A549 (cell line): ENCODE measurements at regions not wholly inside any gene's neighbourhood (a gene's known extent, or its start where the extent isn't known, plus 50 kb on each side); places are given as distances from the start of the nearest gene placed in this dataset.

ENCODE experiments used
- BHLHE40 ChIP-seq: IDR thresholded peaks from 2 replicates; pipeline ENCODE4 v1.6.1; 2012; ENCODE audit warnings: low read depth, low read length, inconsistent platforms
- CBX2 ChIP-seq: fragments of 200-600 bp; sonication (generic); IDR thresholded peaks from 2 replicates; pipeline ENCODE4 v1.6.1; 2016; ENCODE audit warnings: low read depth, mild to moderate bottlenecking, borderline replicate concordance
- CTCF ChIP-seq: fragments of >200 bp; sonication (Bioruptor Twin); formaldehyde crosslinking; IDR thresholded peaks from 3 replicates; pipeline ENCODE4 v1.5.1; 2016
- EP300 ChIP-seq, 2 experiments: fragments of >200 bp; sonication (Bioruptor Twin); formaldehyde crosslinking; IDR thresholded peaks; 2 replicates in 1 of 2; 3 replicates in 1 of 2; pipeline ENCODE4 v1.6.1; 2016 to 2017
- ESRRA ChIP-seq: fragments of 150-350 bp; IDR thresholded peaks from 2 replicates; pipeline ENCODE4 v1.6.1; 2014; ENCODE audit warnings: mild to moderate bottlenecking, low read length, borderline replicate concordance
- HDAC2 ChIP-seq: fragments of 200-600 bp; sonication (generic); IDR thresholded peaks from 2 replicates; pipeline ENCODE4 v1.6.1; 2016
- MAX ChIP-seq: IDR thresholded peaks from 2 replicates; pipeline ENCODE4 v1.6.1; 2012
- MYC ChIP-seq: IDR thresholded peaks from 2 replicates; pipeline ENCODE4 v1.6.1; 2012; ENCODE audit warnings: mild to moderate bottlenecking, inconsistent platforms, low read length, improper control_type of control experiment, borderline replicate concordance
- POLR2A ChIP-seq: IDR thresholded peaks from 2 replicates; pipeline ENCODE4 v1.6.1; 2012; ENCODE audit warnings: mild to moderate bottlenecking, low read length
- RAD21 ChIP-seq, 2 experiments: fragments of >200 bp in 1 of 2; sonication (Bioruptor Twin) in 1 of 2; formaldehyde crosslinking in 1 of 2; IDR thresholded peaks in 1 of 2; conservative IDR thresholded peaks in 1 of 2; 2 replicates in 1 of 2; 3 replicates in 1 of 2; pipeline ENCODE4 v1.6.1; 2012 to 2018; ENCODE audit warnings: inconsistent platforms in 1 of 2
- SMC3 ChIP-seq: fragments of >200 bp; sonication (Bioruptor Twin); formaldehyde crosslinking; IDR thresholded peaks from 3 replicates; pipeline ENCODE4 v1.6.1; 2018; ENCODE audit warnings: inconsistent platforms
- TF ChIP-seq, protein P1 (sequence below): fragments of 200-600 bp; sonication (generic); IDR thresholded peaks from 2 replicates; pipeline ENCODE4 v1.6.1; 2016; ENCODE audit warnings: antibody characterized with exemption, mild to moderate bottlenecking, moderate library complexity

- no peak for TF ChIP-seq ESRRA
- TF ChIP-seq MAX, result no peak
- TF ChIP-seq CTCF, result no peak
- TF ChIP-seq POLR2A, result no peak
- TF ChIP-seq EP300 (IDR thresholded peaks at IDR 0.05), result no peak
- no peak for TF ChIP-seq RAD21 (conservative IDR thresholded peaks at IDR 0.05 in 1 of 2, IDR thresholded peaks at IDR 0.05 in 1 of 2)
- TF ChIP-seq, protein P1, sequence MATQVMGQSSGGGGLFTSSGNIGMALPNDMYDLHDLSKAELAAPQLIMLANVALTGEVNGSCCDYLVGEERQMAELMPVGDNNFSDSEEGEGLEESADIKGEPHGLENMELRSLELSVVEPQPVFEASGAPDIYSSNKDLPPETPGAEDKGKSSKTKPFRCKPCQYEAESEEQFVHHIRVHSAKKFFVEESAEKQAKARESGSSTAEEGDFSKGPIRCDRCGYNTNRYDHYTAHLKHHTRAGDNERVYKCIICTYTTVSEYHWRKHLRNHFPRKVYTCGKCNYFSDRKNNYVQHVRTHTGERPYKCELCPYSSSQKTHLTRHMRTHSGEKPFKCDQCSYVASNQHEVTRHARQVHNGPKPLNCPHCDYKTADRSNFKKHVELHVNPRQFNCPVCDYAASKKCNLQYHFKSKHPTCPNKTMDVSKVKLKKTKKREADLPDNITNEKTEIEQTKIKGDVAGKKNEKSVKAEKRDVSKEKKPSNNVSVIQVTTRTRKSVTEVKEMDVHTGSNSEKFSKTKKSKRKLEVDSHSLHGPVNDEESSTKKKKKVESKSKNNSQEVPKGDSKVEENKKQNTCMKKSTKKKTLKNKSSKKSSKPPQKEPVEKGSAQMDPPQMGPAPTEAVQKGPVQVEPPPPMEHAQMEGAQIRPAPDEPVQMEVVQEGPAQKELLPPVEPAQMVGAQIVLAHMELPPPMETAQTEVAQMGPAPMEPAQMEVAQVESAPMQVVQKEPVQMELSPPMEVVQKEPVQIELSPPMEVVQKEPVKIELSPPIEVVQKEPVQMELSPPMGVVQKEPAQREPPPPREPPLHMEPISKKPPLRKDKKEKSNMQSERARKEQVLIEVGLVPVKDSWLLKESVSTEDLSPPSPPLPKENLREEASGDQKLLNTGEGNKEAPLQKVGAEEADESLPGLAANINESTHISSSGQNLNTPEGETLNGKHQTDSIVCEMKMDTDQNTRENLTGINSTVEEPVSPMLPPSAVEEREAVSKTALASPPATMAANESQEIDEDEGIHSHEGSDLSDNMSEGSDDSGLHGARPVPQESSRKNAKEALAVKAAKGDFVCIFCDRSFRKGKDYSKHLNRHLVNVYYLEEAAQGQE, result no peak
- TF ChIP-seq HDAC2, result no peak
- no peak for TF ChIP-seq BHLHE40
- no peak for TF ChIP-seq MYC
- TF ChIP-seq SMC3, result no peak
- no peak for TF ChIP-seq CBX2
These were observed 994.3 kb downstream of the PCDH17 start for GRCh38 chr13:58625703-58626389.
